ENCODE measurements at regions not wholly inside any gene's neighbourhood (a gene's known extent, or its start where the extent isn't known, plus 50 kb on each side); places are given as distances from the start of the nearest gene placed in this dataset.
"Not testable (repeated sequence)": the region's sequence is repeated elsewhere in the genome, so short reads cannot be mapped to it uniquely, and the experiment has no call there.

- H3K4me1 Mint-ChIP-seq = no peaks in the 10 kb centered on the region
Measured at GRCh38 chr11:109708184-109708583, 286.2 kb downstream of the C11orf87 start.

DNA sequence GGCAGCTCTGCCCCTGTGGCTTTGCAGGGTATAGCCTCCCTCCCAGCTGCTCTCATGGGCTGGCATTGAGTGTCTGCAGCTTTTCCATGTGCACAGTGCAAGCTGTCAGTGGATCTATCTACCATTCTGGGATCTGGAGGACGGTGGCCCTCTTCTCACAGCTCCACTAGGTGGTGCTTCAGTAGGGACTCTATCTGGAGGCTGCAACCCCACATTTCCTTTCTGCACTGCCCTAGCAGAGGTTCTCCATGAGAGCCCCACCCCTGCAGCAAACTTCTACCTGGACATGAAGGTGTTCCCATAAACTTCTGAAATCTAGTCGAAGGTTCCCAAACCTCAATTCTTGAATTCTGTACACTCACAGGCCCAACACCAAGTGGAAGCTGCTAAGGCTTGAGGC is 292.5 kb downstream of the C11orf87 start:
- not testable (repeated sequence) for H3K4me2 ChIP-seq; H3K36me3 ChIP-seq (ENCODE audit: insufficient read depth); H3K4me3 Mint-ChIP-seq; H3K27ac Mint-ChIP-seq; H3K27me3 ChIP-seq (ENCODE audit: insufficient read depth); H3K9me2 ChIP-seq (ENCODE audit: insufficient read depth); H2AFZ ChIP-seq; H4K20me1 ChIP-seq (replicated peaks; ENCODE audit: insufficient read depth); H3F3A ChIP-seq (replicated peaks; ENCODE audit: low read depth); H3K4me3 ChIP-seq; H3K4me1 ChIP-seq (ENCODE audit: insufficient read depth); H3K27me3 Mint-ChIP-seq (ENCODE audit: insufficient read depth, low read depth, poor library complexity); H3K27ac ChIP-seq (ENCODE audit: low read depth); ATAC-seq; H3K4me1 Mint-ChIP-seq; DNase-seq (ENCODE audit: low spot score); H3K79me2 ChIP-seq (replicated peaks; ENCODE audit: insufficient read depth)
- Mint-ChIP-seq H3K9me3 (peaks cover 35% of the 10 kb centered on the region), H3K36me3 (ENCODE audit: low read depth) (peaks cover 17% of the 10 kb centered on the region)

More at GRCh38 chr11:109708184-109708583, 286.2 kb downstream of the C11orf87 start:
- Mint-ChIP-seq H3K9me3 (peaks cover 3% of the 10 kb centered on the region; the same call in 1 of the 3 replicates), H3K27ac (no peak overlapping the region), H3K36me3 (ENCODE audit: low read depth) (no peaks in the 10 kb centered on the region), H3K4me3 (no peak overlapping the region), H3K27me3 (ENCODE audit: insufficient read depth, low read depth, poor library complexity) (no peaks in the 10 kb centered on the region)
- H3K4me2 ChIP-seq = no peak overlapping the region
- H3K79me2 ChIP-seq (replicated peaks; ENCODE audit: insufficient read depth) = no peaks in the 10 kb centered on the region
- H4K20me1 ChIP-seq (replicated peaks; ENCODE audit: insufficient read depth) = no peaks in the 10 kb centered on the region
- H3K4me3 ChIP-seq = no peak overlapping the region
- TF ChIP-seq EZH2 (IDR thresholded peaks at IDR 0.05; ENCODE audit: low read depth, unreplicated experiment) (no peak), CREB1 (CRISPR knock-in tag; IDR thresholded peaks at IDR 0.05; ENCODE audit: low read depth) (no peak)
- no peaks in the 10 kb centered on the region for H3K9me2 ChIP-seq (ENCODE audit: insufficient read depth)
- H3K4me1 ChIP-seq (ENCODE audit: insufficient read depth) = no peaks in the 10 kb centered on the region
- no peaks in the 10 kb centered on the region for H3K36me3 ChIP-seq (ENCODE audit: insufficient read depth)
- H3K27me3 ChIP-seq (ENCODE audit: insufficient read depth) = no peaks in the 10 kb centered on the region
- no peak overlapping the region for H3K27ac ChIP-seq (ENCODE audit: low read depth)
- H3F3A ChIP-seq (replicated peaks; ENCODE audit: low read depth) = no peaks in the 10 kb centered on the region
- ATAC-seq (no peak), DNase-seq (ENCODE audit: low spot score) (no peak)
- H2AFZ ChIP-seq = no peak overlapping the region

- DNase-seq (ENCODE audit: low spot score); H3K4me1 Mint-ChIP-seq; H3K4me2 ChIP-seq; H3K27me3 Mint-ChIP-seq (ENCODE audit: insufficient read depth, low read depth, poor library complexity); H3K36me3 ChIP-seq (ENCODE audit: insufficient read depth); H3K9me2 ChIP-seq (ENCODE audit: insufficient read depth); H3K4me1 ChIP-seq (ENCODE audit: insufficient read depth); H3F3A ChIP-seq (replicated peaks; ENCODE audit: low read depth); H3K27ac ChIP-seq (ENCODE audit: low read depth); H2AFZ ChIP-seq; H3K4me3 Mint-ChIP-seq; H3K27ac Mint-ChIP-seq; H3K79me2 ChIP-seq (replicated peaks; ENCODE audit: insufficient read depth); H3K4me3 ChIP-seq; H4K20me1 ChIP-seq (replicated peaks; ENCODE audit: insufficient read depth); ATAC-seq; H3K27me3 ChIP-seq (ENCODE audit: insufficient read depth): not testable (repeated sequence)
- H3K9me3 Mint-ChIP-seq = peaks cover 35% of the 10 kb centered on the region
- peaks cover 17% of the 10 kb centered on the region for H3K36me3 Mint-ChIP-seq (ENCODE audit: low read depth)
Measured at GRCh38 chr11:109715424-109715823, 293.4 kb downstream of the C11orf87 start.

- Histone ChIP-seq H3F3A (replicated peaks; ENCODE audit: low read depth) (no peaks in the 10 kb centered on the region), H3K27ac (ENCODE audit: low read depth) (no peak overlapping the region), H3K9me2 (ENCODE audit: insufficient read depth) (no peaks in the 10 kb centered on the region), H3K36me3 (ENCODE audit: insufficient read depth) (no peaks in the 10 kb centered on the region), H3K4me2 (no peak overlapping the region), H3K4me1 (ENCODE audit: insufficient read depth) (no peaks in the 10 kb centered on the region), H4K20me1 (replicated peaks; ENCODE audit: insufficient read depth) (no peaks in the 10 kb centered on the region), H3K4me3 (no peak overlapping the region), H3K79me2 (replicated peaks; ENCODE audit: insufficient read depth) (no peaks in the 10 kb centered on the region), H2AFZ (no peak overlapping the region), H3K27me3 (ENCODE audit: insufficient read depth) (no peaks in the 10 kb centered on the region)
- Mint-ChIP-seq H3K9me3 (no peaks in the 10 kb centered on the region), H3K4me3 (no peak overlapping the region), H3K4me1 (no peaks in the 10 kb centered on the region), H3K27me3 (ENCODE audit: insufficient read depth, low read depth, poor library complexity) (peaks cover 2% of the 10 kb centered on the region), H3K27ac (no peak overlapping the region), H3K36me3 (ENCODE audit: low read depth) (no peaks in the 10 kb centered on the region)
- no peak for DNase-seq (ENCODE audit: low spot score)
- no peak for ATAC-seq
- no peak for TF ChIP-seq CREB1 (CRISPR knock-in tag; IDR thresholded peaks at IDR 0.05; ENCODE audit: low read depth)
- no peak for TF ChIP-seq CTCF (conservative IDR thresholded peaks at IDR 0.05; ENCODE audit: low read depth in 2 of 2)
- TF ChIP-seq, protein P1, sequence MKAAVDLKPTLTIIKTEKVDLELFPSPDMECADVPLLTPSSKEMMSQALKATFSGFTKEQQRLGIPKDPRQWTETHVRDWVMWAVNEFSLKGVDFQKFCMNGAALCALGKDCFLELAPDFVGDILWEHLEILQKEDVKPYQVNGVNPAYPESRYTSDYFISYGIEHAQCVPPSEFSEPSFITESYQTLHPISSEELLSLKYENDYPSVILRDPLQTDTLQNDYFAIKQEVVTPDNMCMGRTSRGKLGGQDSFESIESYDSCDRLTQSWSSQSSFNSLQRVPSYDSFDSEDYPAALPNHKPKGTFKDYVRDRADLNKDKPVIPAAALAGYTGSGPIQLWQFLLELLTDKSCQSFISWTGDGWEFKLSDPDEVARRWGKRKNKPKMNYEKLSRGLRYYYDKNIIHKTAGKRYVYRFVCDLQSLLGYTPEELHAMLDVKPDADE (IDR thresholded peaks at IDR 0.05) = no peak
- no peak for TF ChIP-seq STAT1 (IDR thresholded peaks at IDR 0.05; ENCODE audit: unreplicated experiment)
- TF ChIP-seq ZNF114 (CRISPR knock-in tag; IDR thresholded peaks at IDR 0.05) = no peak
- TF ChIP-seq EZH2 (IDR thresholded peaks at IDR 0.05; ENCODE audit: low read depth, unreplicated experiment) = no peak
- TF ChIP-seq, protein P2, sequence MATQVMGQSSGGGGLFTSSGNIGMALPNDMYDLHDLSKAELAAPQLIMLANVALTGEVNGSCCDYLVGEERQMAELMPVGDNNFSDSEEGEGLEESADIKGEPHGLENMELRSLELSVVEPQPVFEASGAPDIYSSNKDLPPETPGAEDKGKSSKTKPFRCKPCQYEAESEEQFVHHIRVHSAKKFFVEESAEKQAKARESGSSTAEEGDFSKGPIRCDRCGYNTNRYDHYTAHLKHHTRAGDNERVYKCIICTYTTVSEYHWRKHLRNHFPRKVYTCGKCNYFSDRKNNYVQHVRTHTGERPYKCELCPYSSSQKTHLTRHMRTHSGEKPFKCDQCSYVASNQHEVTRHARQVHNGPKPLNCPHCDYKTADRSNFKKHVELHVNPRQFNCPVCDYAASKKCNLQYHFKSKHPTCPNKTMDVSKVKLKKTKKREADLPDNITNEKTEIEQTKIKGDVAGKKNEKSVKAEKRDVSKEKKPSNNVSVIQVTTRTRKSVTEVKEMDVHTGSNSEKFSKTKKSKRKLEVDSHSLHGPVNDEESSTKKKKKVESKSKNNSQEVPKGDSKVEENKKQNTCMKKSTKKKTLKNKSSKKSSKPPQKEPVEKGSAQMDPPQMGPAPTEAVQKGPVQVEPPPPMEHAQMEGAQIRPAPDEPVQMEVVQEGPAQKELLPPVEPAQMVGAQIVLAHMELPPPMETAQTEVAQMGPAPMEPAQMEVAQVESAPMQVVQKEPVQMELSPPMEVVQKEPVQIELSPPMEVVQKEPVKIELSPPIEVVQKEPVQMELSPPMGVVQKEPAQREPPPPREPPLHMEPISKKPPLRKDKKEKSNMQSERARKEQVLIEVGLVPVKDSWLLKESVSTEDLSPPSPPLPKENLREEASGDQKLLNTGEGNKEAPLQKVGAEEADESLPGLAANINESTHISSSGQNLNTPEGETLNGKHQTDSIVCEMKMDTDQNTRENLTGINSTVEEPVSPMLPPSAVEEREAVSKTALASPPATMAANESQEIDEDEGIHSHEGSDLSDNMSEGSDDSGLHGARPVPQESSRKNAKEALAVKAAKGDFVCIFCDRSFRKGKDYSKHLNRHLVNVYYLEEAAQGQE (IDR thresholded peaks at IDR 0.05; ENCODE audit: unreplicated experiment) = no peak
- TF ChIP-seq EZH2phosphoT487 (IDR thresholded peaks at IDR 0.05; ENCODE audit: unreplicated experiment) = no peak
- no peak for TF ChIP-seq JUNB (IDR thresholded peaks at IDR 0.05; ENCODE audit: unreplicated experiment)
Measured at GRCh38 chr11:109726061-109726460, 304.1 kb downstream of the C11orf87 start.
